CD4-positive, alpha-beta T cell treated with Interleukin-17A for 1 hour (primary cell): ENCODE measurements at regions not wholly inside any gene's neighbourhood (a gene's known extent, or its start where the extent isn't known, plus 50 kb on each side); places are given as distances from the start of the nearest gene placed in this dataset.

Source experiments
- DNase-seq: peaks from one replicate; pipeline ENCODE4 v3.0.0-alpha.2; 2020

DNA sequence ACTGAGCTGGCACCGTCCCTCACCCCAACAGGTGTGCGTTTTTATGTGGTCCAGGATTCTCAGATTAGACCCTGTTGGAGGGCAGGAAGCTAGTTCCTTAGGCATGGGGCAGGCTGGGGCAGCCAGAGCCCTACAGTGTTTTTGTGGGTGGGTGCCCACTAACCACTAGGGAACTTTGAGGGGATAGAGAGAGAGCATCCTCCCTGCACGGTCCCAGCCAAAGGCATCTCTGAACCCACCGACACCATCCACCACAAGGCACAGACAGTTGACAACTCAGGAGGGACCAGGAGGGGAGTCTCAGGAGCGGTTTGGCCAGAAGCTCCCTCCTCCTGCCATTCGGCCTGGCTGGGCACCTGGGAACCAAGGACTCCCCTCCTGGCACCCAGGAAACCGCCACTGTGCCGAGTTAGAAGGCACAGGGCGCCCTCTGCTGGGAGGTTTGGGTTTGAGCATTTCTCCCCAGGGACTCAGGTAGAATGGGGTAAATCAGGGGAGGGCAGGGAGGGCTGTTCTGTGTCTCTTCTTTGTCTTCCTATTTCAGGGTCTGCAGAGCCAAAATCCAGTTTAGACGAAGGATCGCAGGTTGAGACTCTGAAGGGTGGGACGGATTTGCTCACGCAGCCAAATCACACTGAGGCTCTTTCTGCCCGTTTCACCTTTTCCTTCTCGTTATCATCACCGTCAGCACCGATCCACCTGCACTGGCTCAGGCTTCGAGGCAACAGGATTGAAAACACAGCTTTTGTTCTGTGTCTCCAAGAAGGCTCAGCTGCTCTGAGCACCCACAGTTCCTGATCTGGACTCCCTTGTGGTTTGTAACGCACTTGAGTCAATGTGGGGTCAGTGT lies 84.8 kb upstream of the COL13A1 start:
- DNase-seq, result peak; percentile 42

DNA sequence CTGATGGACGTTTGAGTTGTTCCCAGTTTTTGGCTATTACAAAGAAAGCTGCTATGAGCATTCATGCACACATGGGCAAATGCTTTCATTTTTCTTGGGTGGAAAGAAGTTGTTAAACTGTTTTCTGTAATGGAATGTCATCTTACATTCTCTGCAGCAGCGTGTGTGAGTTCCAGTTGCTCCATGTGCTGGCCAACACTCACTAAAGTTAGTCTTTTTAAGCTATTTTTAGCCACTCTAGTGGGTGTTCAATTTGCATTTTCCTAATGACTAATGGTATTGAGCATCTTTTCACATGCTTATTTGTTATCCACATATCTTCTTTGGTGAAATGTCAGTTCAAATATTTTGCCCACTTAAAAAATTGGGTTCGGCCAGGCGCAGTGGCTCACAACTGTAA lies 82.8 kb upstream of the COL13A1 start:
- DNase-seq, result no peak

DNA sequence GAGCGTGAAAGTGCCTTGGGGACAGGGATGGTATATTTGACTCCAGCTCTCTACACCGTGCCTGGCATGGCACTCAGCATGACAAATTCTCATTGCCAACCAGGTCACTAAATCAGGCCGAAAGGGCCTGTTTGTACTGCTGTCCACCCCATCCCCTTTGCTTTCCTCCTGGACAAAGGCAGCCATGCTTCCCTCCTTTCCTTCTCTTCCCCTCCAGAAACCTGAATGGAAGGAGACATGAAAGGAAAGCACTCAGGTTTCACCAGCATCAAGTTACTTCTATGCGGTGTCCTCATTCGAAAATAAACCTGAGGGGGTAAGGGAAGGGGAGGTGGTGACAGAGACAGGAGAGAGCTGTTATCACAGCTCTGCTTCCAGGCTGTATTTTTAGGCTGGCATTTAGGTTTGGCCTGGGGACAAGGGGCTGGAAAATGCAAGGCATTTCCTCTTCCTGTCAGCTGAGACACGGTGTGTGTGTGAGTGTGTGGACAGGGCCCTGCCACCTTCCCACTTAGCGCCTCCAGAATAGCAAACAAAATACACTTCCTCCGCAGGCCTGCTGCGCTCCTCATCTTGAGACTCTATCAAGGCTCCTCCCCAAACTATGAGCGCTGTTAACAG lies 79.9 kb upstream of the COL13A1 start:
- DNase-seq, result no peak

DNA sequence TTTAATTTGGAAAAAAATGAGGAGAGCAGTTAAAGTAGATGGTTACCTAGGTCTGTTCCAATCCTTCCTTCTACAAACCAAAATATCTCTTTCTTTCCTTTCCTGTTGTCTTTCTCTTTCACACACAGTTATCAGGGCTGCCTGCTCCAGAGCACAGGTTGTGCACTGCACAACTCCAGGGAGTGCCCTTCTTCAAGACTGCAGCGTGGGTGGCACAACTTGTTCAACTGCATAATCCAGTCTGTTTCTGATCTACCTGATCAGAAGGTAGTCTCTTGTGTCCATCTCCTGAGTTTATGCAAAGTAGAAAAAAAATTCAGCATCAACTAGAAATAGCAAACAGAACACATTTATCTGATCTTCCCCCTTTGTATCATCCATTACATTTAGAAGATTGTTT lies 78.1 kb upstream of the COL13A1 start:
- DNase-seq, result no peak

DNA sequence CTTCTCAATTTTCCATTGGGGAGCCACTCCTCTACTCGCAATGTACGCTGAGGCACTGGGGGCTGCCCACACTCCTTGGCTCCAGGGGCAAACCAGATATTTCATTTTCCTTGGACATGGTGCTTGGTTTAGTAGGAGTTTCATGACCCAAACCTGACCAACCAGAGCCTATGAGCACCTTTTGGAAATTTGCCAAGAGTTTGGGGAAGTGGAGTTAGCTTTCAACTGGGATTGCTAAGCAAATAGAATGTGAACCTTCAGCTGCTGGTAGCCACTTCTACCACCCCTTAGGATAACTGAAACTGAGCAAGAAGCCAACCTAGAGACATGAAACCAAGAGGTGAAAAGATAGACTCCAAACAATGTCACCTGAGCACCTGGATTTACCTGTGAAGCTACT lies 74.9 kb upstream of the COL13A1 start:
- DNase-seq, result no peak

DNA sequence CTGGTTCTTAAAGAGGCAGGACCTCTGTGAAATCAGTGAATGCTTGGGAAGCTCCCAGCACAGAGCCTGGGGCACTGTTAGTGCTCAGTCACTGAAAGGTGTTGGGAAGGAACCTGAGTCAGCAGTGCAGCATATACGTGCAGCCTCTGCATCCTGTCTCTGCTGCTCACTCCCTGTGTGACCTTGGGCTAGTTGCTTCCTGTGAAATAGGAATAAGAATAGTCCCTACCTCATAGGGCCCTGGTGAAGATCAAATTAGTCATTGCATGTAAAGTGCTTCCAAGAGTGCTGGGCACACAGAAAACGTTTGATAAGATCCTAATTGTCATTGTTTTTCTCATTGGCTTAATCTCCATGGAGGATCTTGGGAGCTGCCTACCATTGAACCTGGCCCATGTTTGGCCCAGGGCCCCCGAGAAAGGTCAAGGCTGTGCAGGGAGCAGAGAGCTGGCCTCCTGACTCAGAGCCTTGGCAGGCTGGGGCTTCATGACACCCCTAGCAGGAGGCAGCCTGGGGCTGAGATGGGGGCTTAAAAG lies 73.3 kb upstream of the COL13A1 start:
- DNase-seq, result no peak

DNA sequence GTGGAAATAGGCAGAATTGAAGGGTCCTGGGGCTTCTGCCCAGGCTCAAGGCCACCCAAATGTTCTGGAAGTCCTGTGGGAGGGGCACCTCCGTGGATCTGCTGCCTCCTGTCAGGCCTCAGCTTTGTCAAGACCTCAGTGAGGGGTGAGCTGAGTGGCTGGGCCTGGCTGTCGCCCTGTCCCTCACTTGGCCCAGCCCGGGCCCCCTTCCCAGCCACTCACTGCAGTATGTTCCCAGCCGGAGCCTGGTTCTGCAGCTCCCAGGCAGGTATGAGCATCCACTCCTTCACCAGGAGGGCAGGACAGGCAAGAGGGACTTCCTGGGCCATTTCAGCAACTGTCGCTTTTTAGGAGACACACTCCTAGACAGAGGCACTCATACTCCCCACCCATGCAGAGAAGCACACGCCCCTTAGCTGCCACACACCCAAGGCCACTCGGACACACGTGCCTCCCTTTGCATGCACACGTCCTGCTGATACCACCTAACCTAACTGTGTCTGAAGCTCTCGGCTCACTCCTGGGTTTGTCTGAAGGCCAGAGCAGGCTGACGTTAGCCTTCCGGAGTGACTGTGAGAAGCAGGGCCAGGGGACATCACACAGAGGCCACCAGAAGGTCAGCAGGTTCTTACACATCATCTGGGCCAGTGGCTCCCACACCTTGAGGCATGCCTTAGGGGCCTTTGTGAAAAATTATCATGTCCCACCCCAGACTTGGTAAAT lies 72.2 kb upstream of the COL13A1 start:
- DNase-seq, result no peak

DNA sequence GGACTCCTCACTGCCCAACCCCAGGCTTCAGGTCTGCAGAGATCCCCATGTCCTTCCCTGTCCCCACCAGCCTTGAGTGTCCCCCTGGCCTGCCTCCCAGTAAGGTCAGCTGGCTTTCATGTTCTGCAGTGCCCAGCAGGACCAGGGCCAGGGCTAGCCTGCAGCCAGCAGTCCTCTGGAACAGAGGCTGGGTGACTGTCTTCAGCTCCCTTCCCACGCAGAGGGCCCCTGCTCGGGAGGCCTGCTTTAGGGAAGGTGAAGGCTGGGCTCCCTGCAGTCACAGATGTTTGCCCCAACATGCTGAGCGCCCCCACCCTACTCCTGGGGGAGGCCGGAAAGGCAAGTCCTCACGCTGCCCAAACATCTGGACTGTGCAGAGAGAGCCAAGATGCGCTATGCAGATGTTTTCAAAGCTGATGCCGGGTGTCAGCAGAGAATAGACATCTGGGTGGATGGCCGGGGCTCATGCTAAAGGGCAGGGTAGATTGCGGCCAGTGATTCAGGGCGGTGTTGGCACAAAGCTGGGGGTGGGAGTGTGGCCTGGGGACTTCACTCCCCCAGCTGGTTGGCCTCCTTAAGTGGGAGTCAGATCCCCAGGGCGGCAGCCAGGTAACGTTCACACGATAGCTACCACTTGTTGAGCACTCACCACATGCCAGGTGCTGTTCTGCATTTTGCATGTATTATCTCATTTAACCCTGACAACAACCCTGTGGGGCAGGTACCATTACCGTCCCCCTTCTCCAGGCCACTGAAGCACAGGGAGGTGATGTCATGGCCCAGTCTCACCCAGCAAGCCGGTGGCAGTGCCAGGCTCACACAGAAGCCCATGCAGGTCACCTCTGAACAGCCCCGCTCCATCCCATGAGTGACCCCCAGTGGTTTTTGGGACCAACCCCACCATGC lies 71.2 kb upstream of the COL13A1 start:
- DNase-seq, result no peak

DNA sequence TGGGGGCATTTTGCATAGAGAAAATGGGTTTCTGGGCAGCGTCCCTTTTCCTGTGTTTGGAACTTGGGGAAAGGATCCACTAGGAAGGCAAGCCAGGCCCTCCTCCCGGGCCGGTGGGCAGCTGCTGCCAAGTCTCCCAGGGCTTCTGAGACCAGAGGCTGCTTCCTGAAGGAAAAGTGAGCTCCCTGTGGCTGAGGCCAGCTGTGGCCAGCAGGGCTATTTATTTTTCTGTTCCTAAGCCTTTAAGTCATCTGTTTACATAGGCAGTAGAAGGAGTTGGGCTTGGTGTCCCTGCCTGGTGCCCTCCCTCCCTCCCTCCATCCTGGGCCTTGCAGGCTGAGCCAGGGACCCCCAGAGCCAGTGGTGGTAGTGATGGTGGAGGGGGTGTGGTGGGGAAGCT lies 70.5 kb upstream of the COL13A1 start:
- DNase-seq, result no peak

DNA sequence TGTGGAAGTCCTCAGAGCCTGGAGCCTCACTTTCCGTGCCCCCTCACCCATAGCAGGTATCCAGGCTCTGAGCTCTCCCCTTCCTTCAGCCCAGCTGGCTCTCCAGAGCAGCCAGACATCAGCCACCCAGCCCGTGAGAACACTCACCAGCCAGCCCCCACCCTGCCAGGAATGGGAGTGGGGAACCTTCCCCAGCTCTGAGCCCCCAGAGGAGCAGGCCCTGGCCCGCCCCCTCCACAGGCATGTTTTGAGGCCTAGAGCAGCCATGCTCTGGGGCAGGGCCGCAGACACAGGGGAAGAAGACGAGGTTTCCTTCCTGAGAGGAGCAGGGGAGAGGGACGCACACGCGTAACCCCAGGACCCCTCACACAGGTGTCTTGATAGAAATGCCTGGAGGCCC lies 70.0 kb upstream of the COL13A1 start:
- DNase-seq, result no peak

DNA sequence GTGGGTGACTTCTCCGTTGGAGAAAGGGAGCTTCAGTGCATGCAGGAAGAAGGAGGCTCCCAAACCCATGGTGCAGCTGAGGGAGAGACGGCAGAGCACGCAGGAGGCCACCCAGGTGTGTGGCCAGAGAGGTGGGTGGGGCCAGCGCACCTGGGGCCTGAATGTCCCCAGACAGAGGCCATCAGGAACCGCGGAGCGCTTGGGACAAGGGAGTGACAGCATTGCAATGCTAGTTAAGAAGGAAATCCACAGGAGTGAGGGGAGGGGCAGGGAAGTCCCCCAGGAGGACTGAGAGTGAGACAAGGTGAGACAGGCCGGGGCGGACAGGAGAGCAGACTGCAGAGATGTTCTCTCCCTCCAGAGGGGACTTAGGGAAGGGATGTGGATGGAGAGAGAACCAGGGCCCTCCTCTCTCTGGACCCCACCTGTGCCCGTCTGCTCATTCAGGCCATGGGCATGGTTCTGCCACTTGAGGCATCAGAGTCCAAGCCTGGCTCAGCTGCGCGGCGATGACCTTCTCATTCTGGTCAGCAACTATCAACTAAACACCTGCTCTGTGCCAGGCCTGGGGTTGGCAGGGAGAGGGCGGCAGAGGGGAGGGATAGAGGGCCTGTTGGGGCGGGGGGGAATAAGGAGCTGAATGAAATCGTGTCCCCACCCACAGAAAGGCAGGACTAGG lies 69.4 kb upstream of the COL13A1 start:
- no peak for DNase-seq

DNA sequence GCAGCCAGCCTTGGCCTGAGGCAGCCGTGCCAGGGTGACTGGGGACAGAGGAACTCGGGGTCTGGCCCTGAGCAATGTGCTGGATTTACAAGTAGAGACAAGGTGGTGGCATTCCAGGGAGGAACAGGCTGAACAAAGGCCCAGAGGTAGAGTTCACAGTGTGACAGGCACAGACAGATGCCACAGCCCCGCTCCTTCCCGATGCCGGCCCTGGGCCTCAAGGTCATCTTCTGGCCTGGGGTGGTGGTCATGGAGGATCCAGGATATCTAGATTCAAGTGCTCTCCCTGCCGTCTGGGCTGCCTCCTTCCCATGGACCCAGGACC lies 68.9 kb upstream of the COL13A1 start:
- no peak for DNase-seq

DNA sequence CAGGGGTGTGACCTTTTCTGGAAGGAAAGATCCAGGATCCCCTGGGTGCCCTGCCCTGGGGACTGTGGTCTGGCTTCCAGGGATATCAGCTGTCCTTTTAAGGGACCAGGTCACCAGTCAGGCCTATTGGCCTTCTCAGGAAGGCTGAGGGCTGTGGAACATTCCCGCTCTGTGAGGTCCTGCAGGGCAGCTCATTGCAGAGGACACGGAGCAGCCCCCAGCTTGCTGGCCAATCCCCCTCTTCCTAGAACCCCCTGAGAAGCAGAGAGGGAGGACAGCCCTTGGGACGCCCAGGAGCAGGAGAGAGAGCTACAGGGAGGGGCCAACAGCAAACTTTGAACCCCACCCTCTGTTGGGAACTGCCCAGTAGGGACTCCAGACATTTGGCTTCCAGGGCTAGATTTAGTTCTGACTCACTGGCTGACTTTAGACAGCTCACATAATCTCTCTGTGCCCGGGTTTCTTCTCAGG lies 67.9 kb upstream of the COL13A1 start:
- no peak for DNase-seq

DNA sequence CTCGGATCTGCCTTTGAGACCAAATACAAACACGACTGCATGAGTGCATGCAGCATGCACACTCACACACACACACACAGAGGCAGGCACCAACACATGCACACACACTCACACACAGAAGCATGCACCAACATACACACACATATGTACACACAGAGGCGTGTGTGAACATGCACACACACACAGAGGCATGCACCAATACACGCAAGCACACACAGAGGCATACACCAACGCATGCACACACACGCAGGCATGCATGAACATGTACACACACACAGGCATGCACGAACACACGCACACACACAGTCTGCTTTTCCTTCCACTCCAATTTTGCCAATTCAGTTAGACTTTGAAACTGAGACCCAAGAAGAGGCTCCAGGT lies 67.3 kb upstream of the COL13A1 start:
- DNase-seq, result no peak

DNA sequence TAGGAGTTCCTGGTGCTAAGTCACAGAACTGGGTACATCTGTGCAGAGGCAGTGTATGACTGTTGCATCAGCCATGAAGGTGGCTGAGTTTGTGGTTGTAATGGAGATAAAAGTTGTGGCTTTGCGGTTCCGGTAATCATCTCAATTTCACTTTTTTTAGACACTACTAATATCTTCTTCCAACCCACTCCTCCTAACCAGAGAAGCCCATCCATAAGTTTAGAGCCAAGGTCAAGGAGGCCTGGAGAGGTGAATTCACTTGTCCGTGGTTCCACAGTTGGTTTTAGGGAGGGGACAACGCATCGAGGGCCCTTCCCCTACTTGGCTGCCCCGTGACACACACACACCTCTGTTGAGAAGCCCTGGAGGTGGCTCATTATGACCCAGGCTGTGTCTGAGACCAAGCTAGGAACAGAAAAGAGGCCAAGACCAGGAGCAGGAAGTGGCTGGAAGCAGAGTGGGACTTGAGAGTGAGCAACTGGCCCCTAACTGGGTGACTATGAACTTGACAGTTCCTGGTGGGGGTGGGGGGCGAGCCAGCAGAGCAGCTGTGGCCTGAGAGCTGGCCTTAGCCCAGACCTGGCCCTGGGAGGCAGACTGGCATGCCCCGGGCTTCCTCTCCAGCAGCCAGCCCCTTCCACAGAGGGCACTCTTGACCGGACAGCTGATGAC lies 66.8 kb upstream of the COL13A1 start:
- DNase-seq, result no peak

DNA sequence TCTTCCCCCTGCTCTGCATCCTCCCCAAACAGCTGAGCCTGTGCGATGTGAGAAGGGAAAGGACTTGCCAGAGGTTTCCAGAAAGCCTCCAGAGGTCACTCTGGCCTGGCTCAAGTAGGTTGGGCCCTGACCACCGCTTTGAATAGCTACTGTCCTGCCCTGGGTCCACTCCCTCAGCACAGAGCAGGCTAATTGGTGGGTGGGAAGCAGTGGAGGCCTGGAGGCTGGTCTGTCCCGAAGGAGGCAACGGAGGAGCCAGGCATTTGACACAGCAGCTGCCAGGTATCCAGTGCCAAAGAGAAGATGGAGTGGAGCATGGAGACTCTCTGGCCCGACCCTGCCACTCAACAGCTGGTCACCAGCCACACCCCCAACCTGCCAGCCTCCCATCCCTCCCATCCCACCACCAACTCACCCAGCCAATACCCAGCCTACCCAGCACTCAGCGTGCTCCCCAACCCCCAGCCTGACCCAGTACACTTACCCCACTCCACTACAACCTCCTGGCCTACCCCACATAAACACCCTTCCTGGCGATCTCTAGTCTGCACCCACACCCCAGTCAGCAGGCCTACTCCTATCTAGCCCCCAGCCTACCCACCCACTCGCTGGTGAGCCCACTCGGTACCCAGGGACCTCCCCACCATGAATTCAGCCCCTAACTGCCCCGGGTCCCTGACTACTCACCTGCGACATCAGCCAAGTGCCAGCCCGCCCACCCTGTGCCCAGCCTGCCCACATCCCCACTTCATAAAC lies 64.6 kb upstream of the COL13A1 start:
- DNase-seq, result no peak

DNA sequence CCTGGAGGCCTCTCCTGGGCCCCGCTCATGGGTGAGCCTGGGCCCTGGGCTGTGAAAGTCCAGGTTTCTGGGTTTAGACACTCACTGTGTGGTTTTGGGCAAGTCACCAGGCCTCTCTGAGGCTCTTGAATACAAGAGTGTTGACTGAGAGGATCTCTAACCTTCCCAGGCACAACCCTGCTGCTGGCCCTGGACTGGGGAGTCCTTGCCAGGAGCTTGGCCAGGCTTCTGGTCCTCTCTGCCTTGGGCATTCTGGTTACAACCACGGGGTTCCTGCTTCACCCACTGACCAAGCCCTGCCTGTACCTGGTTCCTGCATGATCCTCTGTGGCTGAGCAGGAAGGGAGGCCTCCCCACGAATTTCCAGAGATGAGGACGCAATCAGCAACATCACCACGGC lies 63.6 kb upstream of the COL13A1 start:
- no peak for DNase-seq

DNA sequence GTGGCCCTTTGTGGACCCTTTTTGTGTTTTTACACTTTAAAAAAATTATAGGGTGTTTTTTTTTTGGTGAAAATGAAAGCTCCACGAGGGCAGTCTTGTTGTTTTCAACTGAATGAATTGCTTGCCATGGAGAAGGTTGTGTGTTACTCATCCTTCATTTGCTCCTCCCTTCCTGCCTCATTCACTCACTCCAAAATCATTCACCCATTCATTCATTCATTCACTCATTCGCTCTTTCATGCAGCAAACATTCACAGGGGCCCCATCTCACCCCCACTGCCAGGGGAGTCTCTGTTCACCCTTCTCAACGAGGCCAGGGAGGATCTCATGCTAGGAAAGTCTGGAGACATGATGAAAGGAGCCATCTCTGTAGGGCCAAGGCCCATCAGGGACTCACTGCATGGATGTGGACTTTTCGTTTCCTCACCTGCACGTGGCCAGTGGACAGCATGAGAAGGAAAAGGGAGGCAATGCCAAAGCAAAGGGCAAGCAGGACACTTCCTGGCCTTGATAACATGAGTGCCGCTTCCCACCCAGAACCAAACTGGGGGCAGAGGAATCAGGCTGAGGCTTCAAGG lies 62.8 kb upstream of the COL13A1 start:
- DNase-seq, result no peak

DNA sequence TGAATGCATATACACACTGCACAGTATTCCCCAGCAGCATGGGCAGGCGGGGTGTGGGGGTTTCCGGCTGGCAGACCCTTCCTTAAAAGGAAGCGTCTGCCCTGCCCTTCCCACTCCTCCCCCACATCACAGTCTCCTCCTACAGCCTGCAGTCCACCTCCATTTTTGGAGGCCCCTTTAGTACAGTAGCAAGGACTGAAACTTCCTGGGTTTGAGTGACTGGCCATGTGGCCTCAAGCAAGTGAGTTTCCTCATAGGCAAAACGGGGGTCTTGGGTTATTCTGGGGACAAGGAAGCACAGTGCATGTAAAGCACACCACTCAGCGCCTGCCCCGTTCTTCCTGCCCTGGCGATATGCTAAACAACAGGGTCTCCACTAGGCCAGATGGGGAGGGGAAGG lies 62.1 kb upstream of the COL13A1 start:
- DNase-seq, result no peak

DNA sequence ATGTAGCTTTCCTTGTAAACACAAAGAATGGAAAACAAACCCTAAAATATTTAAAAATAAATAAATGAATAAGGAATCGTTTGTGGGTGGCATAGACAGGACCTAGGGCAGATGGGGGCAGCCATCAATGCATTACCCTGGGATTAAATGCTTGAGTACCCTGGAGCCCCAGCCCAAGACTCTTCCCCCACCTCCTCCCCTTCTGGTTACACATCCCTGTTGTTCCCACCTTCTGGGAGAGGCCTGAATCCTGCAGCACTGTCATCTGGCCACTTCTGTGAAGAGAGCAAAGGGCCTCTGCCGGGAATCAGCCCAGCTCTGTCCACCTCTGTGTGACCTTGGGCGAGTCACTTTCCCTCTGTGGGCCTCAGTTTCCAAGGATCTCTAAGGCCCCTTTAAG lies 61.6 kb upstream of the COL13A1 start:
- no peak for DNase-seq
